H9 (cell line): ENCODE measurements at regions not wholly inside any gene's neighbourhood (a gene's known extent, or its start where the extent isn't known, plus 50 kb on each side); places are given as distances from the start of the nearest gene placed in this dataset.

ENCODE experiments used
- DNase-seq: peaks from one replicate; pipeline ENCODE4 v3.0.0-alpha.2; 2017
- H2AFZ ChIP-seq: one replicate; pipeline ENCODE4 v1.6.1; 2013; ENCODE audit warnings: mild to moderate bottlenecking, low read length, control low read depth, moderate library complexity
- H2AK5ac ChIP-seq: 2 replicates; pipeline ENCODE4 v1.6.1; 2013; ENCODE audit warnings: low read length, control low read depth, mixed read lengths; ENCODE audit not compliant: insufficient read length
- H2BK120ac ChIP-seq: one replicate; pipeline ENCODE4 v1.6.1; 2013; ENCODE audit warnings: low read depth, mild to moderate bottlenecking, low read length, control low read depth, inconsistent platforms; ENCODE audit not compliant: poor library complexity, severe bottlenecking
- H2BK12ac ChIP-seq: 2 replicates; pipeline ENCODE4 v1.6.1; 2013; ENCODE audit warnings: low read length, control low read depth, mixed read lengths, low read depth; ENCODE audit not compliant: insufficient read length
- H2BK15ac ChIP-seq: 2 replicates; pipeline ENCODE4 v1.6.1; 2013; ENCODE audit warnings: low read depth, low read length, control low read depth
- H2BK20ac ChIP-seq: one replicate; pipeline ENCODE4 v1.6.1; 2013; ENCODE audit warnings: low read depth, mild to moderate bottlenecking, low read length, control low read depth, inconsistent platforms; ENCODE audit not compliant: poor library complexity, severe bottlenecking
- H2BK5ac ChIP-seq: 2 replicates; pipeline ENCODE4 v1.6.1; 2013; ENCODE audit warnings: low read length, control low read depth, mixed read lengths; ENCODE audit not compliant: insufficient read length
- H3K14ac ChIP-seq: 2 replicates; pipeline ENCODE4 v1.6.1; 2013; ENCODE audit warnings: low read length, control low read depth; ENCODE audit not compliant: insufficient read depth
- H3K18ac ChIP-seq: 2 replicates; pipeline ENCODE4 v1.6.1; 2013; ENCODE audit warnings: low read depth, mild to moderate bottlenecking, mixed read lengths, low read length, control low read depth; ENCODE audit not compliant: insufficient read length
- H3K23ac ChIP-seq: 2 replicates; pipeline ENCODE4 v1.6.1; 2013; ENCODE audit warnings: low read length, control low read depth, mixed read lengths, low read depth; ENCODE audit not compliant: insufficient read length
- H3K23me2 ChIP-seq: 2 replicates; pipeline ENCODE4 v1.6.1; 2013; ENCODE audit warnings: low read depth, mild to moderate bottlenecking, mixed read lengths, low read length, control low read depth; ENCODE audit not compliant: insufficient read length, poor library complexity, severe bottlenecking
- H3K27ac ChIP-seq: 2 replicates; pipeline ENCODE4 v1.5.1; 2013; ENCODE audit warnings: low read length, control low read depth, mixed read lengths, low read depth; ENCODE audit not compliant: insufficient read length
- H3K27me3 ChIP-seq: 2 replicates; pipeline ENCODE4 v1.6.1; 2013; ENCODE audit warnings: low read length, control low read depth, inconsistent platforms; ENCODE audit not compliant: insufficient read depth
- H3K4ac ChIP-seq: 2 replicates; pipeline ENCODE4 v1.6.1; 2013; ENCODE audit warnings: low read depth, mild to moderate bottlenecking, control low read depth, inconsistent platforms, low read length, moderate library complexity
- H3K4me1 ChIP-seq: 2 replicates; pipeline ENCODE4 v1.6.1; 2013; ENCODE audit warnings: low read length, control low read depth, inconsistent platforms; ENCODE audit not compliant: insufficient read depth
- H3K4me2 ChIP-seq: 2 replicates; pipeline ENCODE4 v1.6.1; 2013; ENCODE audit warnings: low read length, control low read depth, mixed read lengths; ENCODE audit not compliant: insufficient read length, insufficient read depth
- H3K56ac ChIP-seq: 2 replicates; pipeline ENCODE4 v1.6.1; 2013; ENCODE audit warnings: low read depth, mild to moderate bottlenecking, mixed read lengths, low read length, control low read depth; ENCODE audit not compliant: insufficient read length
- H3K79me1 ChIP-seq: 2 replicates; pipeline ENCODE4 v1.6.1; 2013; ENCODE audit warnings: low read depth, mild to moderate bottlenecking, moderate library complexity, low read length, control low read depth, inconsistent platforms; ENCODE audit not compliant: insufficient read depth, poor library complexity, severe bottlenecking
- H3K79me2 ChIP-seq: 2 replicates; pipeline ENCODE4 v1.6.1; 2013; ENCODE audit warnings: low read length, control low read depth, inconsistent platforms; ENCODE audit not compliant: insufficient read depth
- H3K9ac ChIP-seq: 2 replicates; pipeline ENCODE4 v1.6.1; 2013; ENCODE audit warnings: low read length, control low read depth, mixed read lengths; ENCODE audit not compliant: insufficient read length; ENCODE audit errors: extremely low read depth
- H3K9me3 ChIP-seq: one replicate; pipeline ENCODE4 v1.6.1; 2013; ENCODE audit warnings: low read depth, low read length, inconsistent platforms; ENCODE audit not compliant: control insufficient read depth
- H3T11ph ChIP-seq: one replicate; pipeline ENCODE4 v1.6.1; 2013; ENCODE audit warnings: mild to moderate bottlenecking, low read length, control low read depth, inconsistent platforms
- H4K20me1 ChIP-seq: one replicate; pipeline ENCODE4 v1.6.1; 2013; ENCODE audit not compliant: control insufficient read depth, insufficient read length, insufficient read depth
- H4K5ac ChIP-seq: 2 replicates; pipeline ENCODE4 v1.6.1; 2013; ENCODE audit warnings: low read depth, mild to moderate bottlenecking, mixed read lengths, low read length, control low read depth; ENCODE audit not compliant: insufficient read length
- H4K8ac ChIP-seq: replicated peaks from 2 replicates; pipeline ENCODE4 v1.6.1; 2013; ENCODE audit warnings: low read length, control low read depth, mixed read lengths, low read depth; ENCODE audit not compliant: insufficient read length
- H4K91ac ChIP-seq: 2 replicates; pipeline ENCODE4 v1.6.1; 2013; ENCODE audit warnings: low read depth, mild to moderate bottlenecking, moderate library complexity, mixed read lengths, low read length, control low read depth; ENCODE audit not compliant: insufficient read length
- H3K27ac Mint-ChIP-seq, 3 experiments: 2 replicates in 2 of 3; 3 replicates in 1 of 3; pipeline ENCODE4 v1.8.0; 2020 to 2021; ENCODE audit warnings: mixed read lengths in 3 of 3, mild to moderate bottlenecking in 1 of 3, moderate library complexity in 1 of 3
- H3K27me3 Mint-ChIP-seq: 2 replicates; pipeline ENCODE4 v1.8.0; 2021; ENCODE audit warnings: low read depth, mild to moderate bottlenecking, moderate library complexity, mixed read lengths
- H3K36me3 Mint-ChIP-seq, 3 experiments: 2 replicates in 2 of 3; 3 replicates in 1 of 3; pipeline ENCODE4 v1.8.0; 2020 to 2021; ENCODE audit warnings: low read depth in 3 of 3, mixed read lengths in 3 of 3; ENCODE audit not compliant: insufficient read depth in 1 of 3
- H3K4me1 Mint-ChIP-seq, 2 experiments: 2 replicates each; pipeline ENCODE4 v1.8.0; 2020; ENCODE audit warnings: mixed read lengths in 2 of 2
- H3K4me3 Mint-ChIP-seq, 2 experiments: 2 replicates in 1 of 2; 3 replicates in 1 of 2; pipeline ENCODE4 v1.8.0; 2020 to 2021; ENCODE audit warnings: mild to moderate bottlenecking in 2 of 2, mixed read lengths in 2 of 2, moderate library complexity in 1 of 2
- H3K9me3 Mint-ChIP-seq, 2 experiments: 2 replicates in 1 of 2; 3 replicates in 1 of 2; pipeline ENCODE4 v1.8.0; 2020; ENCODE audit warnings: mild to moderate bottlenecking in 2 of 2, mixed read lengths in 2 of 2, moderate library complexity in 1 of 2
- CTCF ChIP-seq: fragments of 200-600 bp; sonication (generic); conservative IDR thresholded peaks from 3 replicates; pipeline ENCODE4 v1.8.0; 2021; ENCODE audit warnings: antibody characterized with exemption, mild to moderate bottlenecking
- WGBS: extraction: QIAGEN DNeasy Blood & Tissue Kit; methylation state at CpG from one replicate; pipeline ENCODE4 v1.1.7; 2013; ENCODE audit warnings: missing lambda C conversion rate, low lambda C conversion rate, mixed read lengths; ENCODE audit not compliant: insufficient read length; ENCODE audit errors: extremely low coverage; 5-methylcytosine and 5-hydroxymethylcytosine counted together

GRCh38 chr11:112611771-112612170 lies 349.4 kb upstream of the NCAM1 start:
- Histone ChIP-seq H3K23ac (no peak overlapping the region), H3K9ac (no peak overlapping the region), H2AK5ac (no peak overlapping the region), H2BK15ac (no peak overlapping the region), H2BK120ac (no peak overlapping the region), H2BK12ac (no peak overlapping the region), H3K4me1 (no peaks in the 10 kb centered on the region), H4K20me1 (no peaks in the 10 kb centered on the region), H2BK20ac (no peak overlapping the region), H4K5ac (no peak overlapping the region), H2BK5ac (no peak overlapping the region), H3K56ac (no peak overlapping the region), H2AFZ (no peak overlapping the region), H4K8ac (no peak overlapping the region), H3K9me3 (no peaks in the 10 kb centered on the region), H3K27me3 (no peaks in the 10 kb centered on the region), H3K4ac (no peak overlapping the region), H3K79me2 (no peaks in the 10 kb centered on the region), H3T11ph (no peak overlapping the region), H3K14ac (no peak overlapping the region), H4K91ac (no peak overlapping the region), H3K79me1 (no peaks in the 10 kb centered on the region), H3K18ac (no peak overlapping the region), H3K27ac (no peak overlapping the region), H3K23me2 (no peaks in the 10 kb centered on the region), H3K4me2 (no peak overlapping the region)
- Mint-ChIP-seq H3K4me1 (peaks cover 15 to 16% of the 10 kb centered on the region in 2 experiments), H3K27me3 (no peaks in the 10 kb centered on the region; the same call in 1 of the 2 replicates), H3K4me3 (no peak overlapping the region), H3K27ac (no peak overlapping the region), H3K9me3 (no peaks in the 10 kb centered on the region), H3K36me3 (no peaks in the 10 kb centered on the region)
- WGBS = no CpG with 5 or more reads among the region's 7 CpGs
- no peak for TF ChIP-seq CTCF
- no peak for DNase-seq
